D721Med (cell line): ENCODE measurements at regions not wholly inside any gene's neighbourhood (a gene's known extent, or its start where the extent isn't known, plus 50 kb on each side); places are given as distances from the start of the nearest gene placed in this dataset.

Experiments
- DNase-seq: peaks from one replicate; pipeline ENCODE4 v3.0.0; 2011; ENCODE audit warnings: low spot score; ENCODE audit not compliant: insufficient read length
- FAIRE-seq: peaks from 2 replicates; lab custom pipeline; 2011; peaks lifted over from hg19 to GRCh38; lab: Jason Lieb, UNC
- CTCF ChIP-seq: IDR thresholded peaks from 2 replicates; pipeline ENCODE4 v1.5.1; 2012; ENCODE audit warnings: mild to moderate bottlenecking, control low read depth; ENCODE audit not compliant: insufficient read depth; ENCODE audit errors: missing control alignments

GRCh38 chrX:51406688-51407519, 74.3 kb downstream of the NUDT10 start:
- no peak for TF ChIP-seq CTCF
- FAIRE-seq (no peak), DNase-seq (no peak)

GRCh38 chrX:51404445-51404844, 71.8 kb downstream of the NUDT10 start:
- DNase-seq (no peak), FAIRE-seq (no peak)
- TF ChIP-seq CTCF = no peak

GRCh38 chrX:51395810-51396728, 63.4 kb downstream of the NUDT10 start:
- no peak for FAIRE-seq
- no peak for DNase-seq
- no peak for TF ChIP-seq CTCF

- FAIRE-seq (no peak), DNase-seq (no peak)
- no peak for TF ChIP-seq CTCF
These were observed 62.8 kb downstream of the NUDT10 start for GRCh38 chrX:51395480-51395809.
